ENCODE measurements at regions not wholly inside any gene's neighbourhood (a gene's known extent, or its start where the extent isn't known, plus 50 kb on each side); places are given as distances from the start of the nearest gene placed in this dataset.

- Histone ChIP-seq H2AFZ (ENCODE audit: low read length) (no peak overlapping the region), H3K4me2 (ENCODE audit: low read depth, low read length, poor library complexity, severe bottlenecking) (no peak overlapping the region)
These were observed 227.3 kb downstream of the PTEN start for GRCh38 chr10:88090568-88091214.

GRCh38 chr10:88091490-88092061 is 228.2 kb downstream of the PTEN start:
- Histone ChIP-seq H2AFZ (ENCODE audit: low read length) (peak overlapping the region; percentile 18; the same call in 1 of the 2 replicates), H3K9me3 (ENCODE audit: low read length) (no peaks in the 10 kb centered on the region), H3K4me2 (ENCODE audit: low read depth, low read length, poor library complexity, severe bottlenecking) (no peak overlapping the region), H3K36me3 (ENCODE audit: insufficient read depth, low read length) (no peaks in the 10 kb centered on the region), H3K4me3 (ENCODE audit: low read length) (no peak overlapping the region), H3K4me1 (ENCODE audit: low read length) (peaks cover 44% of the 10 kb centered on the region), H3K27ac (ENCODE audit: low read length) (no peak overlapping the region), H3K27me3 (ENCODE audit: low read length) (no peaks in the 10 kb centered on the region), H3K79me2 (ENCODE audit: low read length) (no peaks in the 10 kb centered on the region), H3K9ac (ENCODE audit: low read length) (no peak overlapping the region), H4K20me1 (ENCODE audit: insufficient read depth, low read depth, low read length) (no peaks in the 10 kb centered on the region), H3K9me2 (replicated peaks; ENCODE audit: insufficient read depth, low read length) (no peaks in the 10 kb centered on the region)
- DNase-seq, result peak; percentile 48

More at GRCh38 chr10:88090568-88091214, 227.3 kb downstream of the PTEN start:
- Histone ChIP-seq H3K79me2 (ENCODE audit: low read length) (no peaks in the 10 kb centered on the region), H3K4me3 (ENCODE audit: low read length) (no peak overlapping the region), H3K9me3 (ENCODE audit: low read length) (no peaks in the 10 kb centered on the region), H3K4me1 (ENCODE audit: low read length) (peaks cover 48% of the 10 kb centered on the region), H4K20me1 (ENCODE audit: insufficient read depth, low read depth, low read length) (no peaks in the 10 kb centered on the region), H3K9me2 (replicated peaks; ENCODE audit: insufficient read depth, low read length) (no peaks in the 10 kb centered on the region), H3K27me3 (ENCODE audit: low read length) (no peaks in the 10 kb centered on the region), H3K36me3 (ENCODE audit: insufficient read depth, low read length) (no peaks in the 10 kb centered on the region), H3K9ac (ENCODE audit: low read length) (no peak overlapping the region), H3K27ac (ENCODE audit: low read length) (no peak overlapping the region)
- DNase-seq, result no peak

GRCh38 chr10:88092265-88092664 is 228.8 kb downstream of the PTEN start:
- Histone ChIP-seq H3K9ac (ENCODE audit: low read length) (no peak overlapping the region), H3K36me3 (ENCODE audit: insufficient read depth, low read length) (no peaks in the 10 kb centered on the region), H3K27me3 (ENCODE audit: low read length) (no peaks in the 10 kb centered on the region), H2AFZ (ENCODE audit: low read length) (no peak overlapping the region), H3K4me3 (ENCODE audit: low read length) (no peak overlapping the region), H3K4me2 (ENCODE audit: low read depth, low read length, poor library complexity, severe bottlenecking) (no peak overlapping the region), H3K4me1 (ENCODE audit: low read length) (peaks cover 39% of the 10 kb centered on the region), H3K9me3 (ENCODE audit: low read length) (no peaks in the 10 kb centered on the region), H3K79me2 (ENCODE audit: low read length) (no peaks in the 10 kb centered on the region), H3K9me2 (replicated peaks; ENCODE audit: insufficient read depth, low read length) (no peaks in the 10 kb centered on the region), H3K27ac (ENCODE audit: low read length) (no peak overlapping the region), H4K20me1 (ENCODE audit: insufficient read depth, low read depth, low read length) (no peaks in the 10 kb centered on the region)
- DNase-seq, result no peak

GRCh38 chr10:88092973-88093372 is 229.5 kb downstream of the PTEN start:
- Histone ChIP-seq H2AFZ (ENCODE audit: low read length) (no peak overlapping the region), H3K4me2 (ENCODE audit: low read depth, low read length, poor library complexity, severe bottlenecking) (no peak overlapping the region), H3K9me2 (replicated peaks; ENCODE audit: insufficient read depth, low read length) (no peaks in the 10 kb centered on the region), H3K27me3 (ENCODE audit: low read length) (no peaks in the 10 kb centered on the region), H3K9me3 (ENCODE audit: low read length) (no peaks in the 10 kb centered on the region), H3K36me3 (ENCODE audit: insufficient read depth, low read length) (no peaks in the 10 kb centered on the region), H3K79me2 (ENCODE audit: low read length) (no peaks in the 10 kb centered on the region), H3K4me3 (ENCODE audit: low read length) (no peak overlapping the region), H3K27ac (ENCODE audit: low read length) (no peak overlapping the region), H3K9ac (ENCODE audit: low read length) (no peak overlapping the region), H3K4me1 (ENCODE audit: low read length) (peaks cover 39% of the 10 kb centered on the region), H4K20me1 (ENCODE audit: insufficient read depth, low read depth, low read length) (no peaks in the 10 kb centered on the region)
- DNase-seq, result no peak

- Histone ChIP-seq H2AFZ (ENCODE audit: low read length) (no peak overlapping the region), H3K9me2 (replicated peaks; ENCODE audit: insufficient read depth, low read length) (no peaks in the 10 kb centered on the region), H3K4me3 (ENCODE audit: low read length) (no peak overlapping the region), H3K4me2 (ENCODE audit: low read depth, low read length, poor library complexity, severe bottlenecking) (no peak overlapping the region), H3K4me1 (ENCODE audit: low read length) (peaks cover 39% of the 10 kb centered on the region), H3K79me2 (ENCODE audit: low read length) (no peaks in the 10 kb centered on the region), H3K27me3 (ENCODE audit: low read length) (no peaks in the 10 kb centered on the region), H4K20me1 (ENCODE audit: insufficient read depth, low read depth, low read length) (no peaks in the 10 kb centered on the region), H3K36me3 (ENCODE audit: insufficient read depth, low read length) (no peaks in the 10 kb centered on the region), H3K27ac (ENCODE audit: low read length) (no peak overlapping the region), H3K9ac (ENCODE audit: low read length) (no peak overlapping the region), H3K9me3 (ENCODE audit: low read length) (no peaks in the 10 kb centered on the region)
- DNase-seq, result no peak
These were observed 231.4 kb downstream of the PTEN start for GRCh38 chr10:88094795-88095194.

- no peaks in the 10 kb centered on the region for H3K79me2 ChIP-seq (ENCODE audit: low read length)
- H3K4me1 ChIP-seq (ENCODE audit: low read length), result peaks cover 35% of the 10 kb centered on the region
- H3K4me2 ChIP-seq (ENCODE audit: low read depth, low read length, poor library complexity, severe bottlenecking), result no peak overlapping the region
These were observed 231.8 kb downstream of the PTEN start for GRCh38 chr10:88095223-88095721.

GRCh38 chr10:88095778-88096431 is 232.5 kb downstream of the PTEN start:
- Histone ChIP-seq H3K4me1 (ENCODE audit: low read length) (peaks cover 35% of the 10 kb centered on the region), H3K9me3 (ENCODE audit: low read length) (no peaks in the 10 kb centered on the region), H3K4me2 (ENCODE audit: low read depth, low read length, poor library complexity, severe bottlenecking) (no peak overlapping the region), H3K36me3 (ENCODE audit: insufficient read depth, low read length) (no peaks in the 10 kb centered on the region), H3K4me3 (ENCODE audit: low read length) (no peak overlapping the region), H2AFZ (ENCODE audit: low read length) (no peak overlapping the region), H3K79me2 (ENCODE audit: low read length) (no peaks in the 10 kb centered on the region), H3K9me2 (replicated peaks; ENCODE audit: insufficient read depth, low read length) (no peaks in the 10 kb centered on the region), H3K27me3 (ENCODE audit: low read length) (no peaks in the 10 kb centered on the region), H4K20me1 (ENCODE audit: insufficient read depth, low read depth, low read length) (no peaks in the 10 kb centered on the region), H3K27ac (ENCODE audit: low read length) (no peak overlapping the region), H3K9ac (ENCODE audit: low read length) (no peak overlapping the region)
- no peak for DNase-seq

More at GRCh38 chr10:88095223-88095721, 231.8 kb downstream of the PTEN start:
- no peak overlapping the region for H3K27ac ChIP-seq (ENCODE audit: low read length)
- no peak overlapping the region for H3K4me3 ChIP-seq (ENCODE audit: low read length)
- no peak for DNase-seq
- no peaks in the 10 kb centered on the region for H3K9me2 ChIP-seq (replicated peaks; ENCODE audit: insufficient read depth, low read length)
- H2AFZ ChIP-seq (ENCODE audit: low read length), result no peak overlapping the region
- H4K20me1 ChIP-seq (ENCODE audit: insufficient read depth, low read depth, low read length), result no peaks in the 10 kb centered on the region
- H3K36me3 ChIP-seq (ENCODE audit: insufficient read depth, low read length), result no peaks in the 10 kb centered on the region
- no peak overlapping the region for H3K9ac ChIP-seq (ENCODE audit: low read length)
- H3K27me3 ChIP-seq (ENCODE audit: low read length), result no peaks in the 10 kb centered on the region
- H3K9me3 ChIP-seq (ENCODE audit: low read length), result no peaks in the 10 kb centered on the region

GRCh38 chr10:88097092-88097516 is 233.7 kb downstream of the PTEN start:
- Histone ChIP-seq H3K9me2 (replicated peaks; ENCODE audit: insufficient read depth, low read length) (no peaks in the 10 kb centered on the region), H3K4me1 (ENCODE audit: low read length) (peaks cover 23% of the 10 kb centered on the region), H3K79me2 (ENCODE audit: low read length) (no peaks in the 10 kb centered on the region), H3K36me3 (ENCODE audit: insufficient read depth, low read length) (no peaks in the 10 kb centered on the region), H3K27ac (ENCODE audit: low read length) (no peak overlapping the region), H3K9ac (ENCODE audit: low read length) (no peak overlapping the region), H3K9me3 (ENCODE audit: low read length) (no peaks in the 10 kb centered on the region), H3K4me3 (ENCODE audit: low read length) (no peak overlapping the region), H2AFZ (ENCODE audit: low read length) (no peak overlapping the region), H3K4me2 (ENCODE audit: low read depth, low read length, poor library complexity, severe bottlenecking) (no peak overlapping the region), H3K27me3 (ENCODE audit: low read length) (no peaks in the 10 kb centered on the region), H4K20me1 (ENCODE audit: insufficient read depth, low read depth, low read length) (no peaks in the 10 kb centered on the region)
- no peak for DNase-seq
